Bronchial epithelial cell (primary cell): ENCODE measurements at regions not wholly inside any gene's neighbourhood (a gene's known extent, or its start where the extent isn't known, plus 50 kb on each side); places are given as distances from the start of the nearest gene placed in this dataset.

Experiments
- DNase-seq: peaks from one replicate; pipeline ENCODE4 v3.0.0-alpha.2; 2010; ENCODE audit warnings: low read depth
- FAIRE-seq: peaks from 2 replicates; lab custom pipeline; 2011; peaks lifted over from hg19 to GRCh38; lab: Jason Lieb, UNC
- H3K27me3 ChIP-seq: 2 replicates; pipeline ENCODE4 v1.5.1; 2011; ENCODE audit warnings: low read length; ENCODE audit not compliant: control insufficient read depth, insufficient read depth
- H3K36me3 ChIP-seq: 2 replicates; pipeline ENCODE4 v1.5.1; 2011; ENCODE audit warnings: low read length; ENCODE audit not compliant: control insufficient read depth, insufficient read depth
- H3K4me3 ChIP-seq: 2 replicates; pipeline ENCODE4 v1.5.1; 2011; ENCODE audit warnings: mild to moderate bottlenecking, low read depth, low read length, control low read depth
- CTCF ChIP-seq: IDR thresholded peaks from 2 replicates; pipeline ENCODE4 v1.5.1; 2011; ENCODE audit warnings: mild to moderate bottlenecking, moderate library complexity, low read length, control low read depth, inconsistent platforms; ENCODE audit not compliant: insufficient read depth, severe bottlenecking

GRCh38 chr3:98644168-98644567 lies 50.8 kb upstream of the CPOX start:
- FAIRE-seq (no peak), DNase-seq (no peak)
- TF ChIP-seq CTCF, result no peak
- H3K36me3 ChIP-seq, result no peaks in the 10 kb centered on the region
- H3K27me3 ChIP-seq, result no peaks in the 10 kb centered on the region
- no peak overlapping the region for H3K4me3 ChIP-seq

- DNase-seq, result peak; percentile 7
- Histone ChIP-seq H3K27me3 (no peaks in the 10 kb centered on the region), H3K36me3 (no peaks in the 10 kb centered on the region), H3K4me3 (no peak overlapping the region)
- TF ChIP-seq CTCF, result no peak
- peak; percentile 92 for FAIRE-seq
Measured at GRCh38 chr3:98645039-98645438, 51.6 kb upstream of the CPOX start.

- no peak for TF ChIP-seq CTCF
- no peaks in the 10 kb centered on the region for H3K36me3 ChIP-seq
- H3K27me3 ChIP-seq, result no peaks in the 10 kb centered on the region
- H3K4me3 ChIP-seq, result no peak overlapping the region
- FAIRE-seq (no peak), DNase-seq (no peak)
Measured at GRCh38 chr3:98646680-98647079, 53.3 kb upstream of the CPOX start.

- H3K4me3 ChIP-seq, result no peak overlapping the region
- H3K27me3 ChIP-seq, result no peaks in the 10 kb centered on the region
- no peaks in the 10 kb centered on the region for H3K36me3 ChIP-seq
- DNase-seq (no peak), FAIRE-seq (no peak)
- TF ChIP-seq CTCF, result no peak
Measured at GRCh38 chr3:98647197-98647596, 53.8 kb upstream of the CPOX start.

GRCh38 chr3:98650971-98651779 lies 57.8 kb upstream of the CPOX start:
- FAIRE-seq (peak; percentile 32), DNase-seq (no peak)
- H3K4me3 ChIP-seq, result no peak overlapping the region
- no peak for TF ChIP-seq CTCF
- H3K36me3 ChIP-seq, result no peaks in the 10 kb centered on the region
- no peaks in the 10 kb centered on the region for H3K27me3 ChIP-seq

GRCh38 chr3:98651780-98652077 lies 58.3 kb upstream of the CPOX start:
- Histone ChIP-seq H3K4me3 (no peak overlapping the region), H3K36me3 (no peaks in the 10 kb centered on the region), H3K27me3 (no peaks in the 10 kb centered on the region)
- DNase-seq (no peak), FAIRE-seq (no peak)
- no peak for TF ChIP-seq CTCF
